Neural progenitor cell (in vitro differentiated cells): ENCODE measurements at regions not wholly inside any gene's neighbourhood (a gene's known extent, or its start where the extent isn't known, plus 50 kb on each side); places are given as distances from the start of the nearest gene placed in this dataset.

Source experiments
- DNase-seq: peaks from one replicate; pipeline ENCODE4 v3.0.0-alpha.2; 2016; ENCODE audit warnings: low spot score
- H2AFZ ChIP-seq: fragments of 200-600 bp; sonication (generic); replicated peaks from 2 replicates; pipeline ENCODE4 v1.6.1; 2016; ENCODE audit warnings: antibody characterized with exemption
- H3F3A ChIP-seq: fragments of 200-600 bp; sonication (generic); 2 replicates; pipeline ENCODE4 v1.6.1; 2016; ENCODE audit warnings: antibody characterized with exemption, low read depth
- H3K27ac ChIP-seq: fragments of 200-600 bp; sonication (generic); 2 replicates; pipeline ENCODE4 v1.5.1; 2016; ENCODE audit warnings: mild to moderate bottlenecking
- H3K27me3 ChIP-seq: fragments of 200-600 bp; sonication (generic); 2 replicates; pipeline ENCODE4 v1.6.1; 2016; ENCODE audit warnings: mild to moderate bottlenecking, moderate library complexity
- H3K36me3 ChIP-seq: fragments of 200-600 bp; sonication (generic); 2 replicates; pipeline ENCODE4 v1.5.1; 2016
- H3K4me1 ChIP-seq: fragments of 200-600 bp; sonication (generic); 2 replicates; pipeline ENCODE4 v1.6.1; 2016; ENCODE audit warnings: mixed run types
- H3K4me2 ChIP-seq: fragments of 200-600 bp; sonication (generic); 2 replicates; pipeline ENCODE4 v1.6.1; 2016
- H3K4me3 ChIP-seq: fragments of 200-600 bp; sonication (generic); 2 replicates; pipeline ENCODE4 v1.5.1; 2016
- H3K79me2 ChIP-seq: fragments of 200-600 bp; sonication (generic); 2 replicates; pipeline ENCODE4 v1.6.1; 2016; ENCODE audit warnings: low read depth
- H3K9ac ChIP-seq: fragments of 200-600 bp; sonication (generic); 2 replicates; pipeline ENCODE4 v1.6.1; 2016
- H3K9me3 ChIP-seq: fragments of 200-600 bp; sonication (generic); 2 replicates; pipeline ENCODE4 v1.5.1; 2016; ENCODE audit warnings: low read depth
- H4K20me1 ChIP-seq: fragments of 200-600 bp; sonication (generic); 2 replicates; pipeline ENCODE4 v1.6.1; 2016; ENCODE audit warnings: low read depth
- H3K27ac Mint-ChIP-seq: 3 replicates; pipeline ENCODE4 v1.8.0; 2021; ENCODE audit warnings: mixed read lengths
- H3K27me3 Mint-ChIP-seq: 2 replicates; pipeline ENCODE4 v1.8.0; 2022; ENCODE audit warnings: low read depth, mild to moderate bottlenecking, inconsistent platforms, moderate library complexity, mixed read lengths; ENCODE audit not compliant: insufficient read depth
- H3K36me3 Mint-ChIP-seq: 3 replicates; pipeline ENCODE4 v1.8.0; 2021; ENCODE audit warnings: mixed read lengths
- H3K4me1 Mint-ChIP-seq: 3 replicates; pipeline ENCODE4 v1.8.0; 2021; ENCODE audit warnings: mixed read lengths
- H3K4me3 Mint-ChIP-seq: 3 replicates; pipeline ENCODE4 v1.8.0; 2021; ENCODE audit warnings: mild to moderate bottlenecking, moderate library complexity, mixed read lengths
- H3K9me3 Mint-ChIP-seq: 3 replicates; pipeline ENCODE4 v1.8.0; 2020; ENCODE audit warnings: mixed read lengths
- EZH2 ChIP-seq: fragments of 200-600 bp; sonication (generic); IDR thresholded peaks from 2 replicates; pipeline ENCODE4 v1.6.1; 2017; ENCODE audit warnings: antibody characterized with exemption, mild to moderate bottlenecking, moderate library complexity
- EZH2phosphoT487 ChIP-seq: fragments of 200-600 bp; sonication (generic); IDR thresholded peaks from 2 replicates; pipeline ENCODE4 v1.6.1; 2017; ENCODE audit warnings: antibody characterized with exemption
- TF ChIP-seq, protein P1 (sequence below): fragments of 200-600 bp; sonication (generic); IDR thresholded peaks from 2 replicates; pipeline ENCODE4 v1.5.1; 2017; ENCODE audit warnings: antibody characterized with exemption, mild to moderate bottlenecking

DNA sequence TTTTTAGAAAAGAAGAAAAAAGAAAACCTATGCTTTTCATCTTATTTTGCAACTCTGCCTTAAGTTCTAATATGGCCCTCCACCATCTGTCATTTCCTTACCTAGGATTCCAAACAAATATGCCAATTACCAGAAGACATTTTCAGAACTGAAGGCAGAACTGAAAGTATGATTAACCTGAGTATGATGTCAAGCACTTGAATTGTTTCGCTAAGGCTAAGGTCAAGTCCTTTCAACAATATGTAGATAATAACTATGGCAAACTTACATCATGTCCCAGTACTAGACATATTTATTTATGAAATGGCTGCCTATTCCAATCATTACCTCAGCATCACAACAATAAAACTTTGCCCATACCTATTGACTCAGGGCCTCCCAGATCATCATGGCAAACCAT is 91.0 kb downstream of the OR13H1 start:
- H3K9me3 Mint-ChIP-seq = no peaks in the 10 kb centered on the region
- no peaks in the 10 kb centered on the region for H3K36me3 Mint-ChIP-seq
- H3F3A ChIP-seq = no peaks in the 10 kb centered on the region
- H4K20me1 ChIP-seq = no peaks in the 10 kb centered on the region
- H3K27me3 Mint-ChIP-seq = no peaks in the 10 kb centered on the region
- H3K36me3 ChIP-seq = no peaks in the 10 kb centered on the region
- no peak overlapping the region for H3K4me3 Mint-ChIP-seq
- DNase-seq = no peak
- no peak overlapping the region for H3K4me2 ChIP-seq
- no peak overlapping the region for H3K27ac Mint-ChIP-seq
- H3K9me3 ChIP-seq = no peaks in the 10 kb centered on the region
- no peaks in the 10 kb centered on the region for H3K79me2 ChIP-seq
- H3K9ac ChIP-seq = no peak overlapping the region
- H2AFZ ChIP-seq = no peak overlapping the region
- H3K4me1 Mint-ChIP-seq = no peaks in the 10 kb centered on the region
- no peaks in the 10 kb centered on the region for H3K27me3 ChIP-seq
- H3K4me1 ChIP-seq = no peaks in the 10 kb centered on the region
- no peak overlapping the region for H3K4me3 ChIP-seq
- TF ChIP-seq, protein P1, sequence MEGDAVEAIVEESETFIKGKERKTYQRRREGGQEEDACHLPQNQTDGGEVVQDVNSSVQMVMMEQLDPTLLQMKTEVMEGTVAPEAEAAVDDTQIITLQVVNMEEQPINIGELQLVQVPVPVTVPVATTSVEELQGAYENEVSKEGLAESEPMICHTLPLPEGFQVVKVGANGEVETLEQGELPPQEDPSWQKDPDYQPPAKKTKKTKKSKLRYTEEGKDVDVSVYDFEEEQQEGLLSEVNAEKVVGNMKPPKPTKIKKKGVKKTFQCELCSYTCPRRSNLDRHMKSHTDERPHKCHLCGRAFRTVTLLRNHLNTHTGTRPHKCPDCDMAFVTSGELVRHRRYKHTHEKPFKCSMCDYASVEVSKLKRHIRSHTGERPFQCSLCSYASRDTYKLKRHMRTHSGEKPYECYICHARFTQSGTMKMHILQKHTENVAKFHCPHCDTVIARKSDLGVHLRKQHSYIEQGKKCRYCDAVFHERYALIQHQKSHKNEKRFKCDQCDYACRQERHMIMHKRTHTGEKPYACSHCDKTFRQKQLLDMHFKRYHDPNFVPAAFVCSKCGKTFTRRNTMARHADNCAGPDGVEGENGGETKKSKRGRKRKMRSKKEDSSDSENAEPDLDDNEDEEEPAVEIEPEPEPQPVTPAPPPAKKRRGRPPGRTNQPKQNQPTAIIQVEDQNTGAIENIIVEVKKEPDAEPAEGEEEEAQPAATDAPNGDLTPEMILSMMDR = no peak
- TF ChIP-seq EZH2 (no peak), EZH2phosphoT487 (no peak)
- H3K27ac ChIP-seq = no peak overlapping the region

DNA sequence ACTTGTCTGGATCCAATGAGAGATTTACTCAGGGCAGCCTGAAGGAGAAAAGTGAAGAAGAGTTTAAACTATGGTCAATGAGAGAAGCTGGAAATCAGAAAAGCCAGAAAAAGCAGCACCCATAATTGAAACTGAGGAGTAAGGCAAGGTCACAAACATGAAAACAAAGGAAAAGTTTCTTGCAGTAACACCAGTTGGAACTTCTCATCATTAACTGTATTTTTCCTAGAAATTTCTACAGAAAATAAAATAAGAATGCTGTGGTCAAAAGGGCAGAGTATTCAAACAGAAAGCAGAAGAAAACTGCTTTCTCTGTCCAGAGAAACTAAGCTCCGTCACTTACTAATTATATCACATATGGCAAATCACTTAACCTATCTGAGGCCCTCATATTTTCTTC is 102.2 kb downstream of the OR13H1 start:
- peaks cover 3% of the 10 kb centered on the region for H3K9me3 Mint-ChIP-seq
- Histone ChIP-seq H3K79me2 (no peaks in the 10 kb centered on the region), H2AFZ (no peak overlapping the region), H4K20me1 (no peaks in the 10 kb centered on the region), H3K36me3 (no peaks in the 10 kb centered on the region), H3K4me1 (no peaks in the 10 kb centered on the region), H3F3A (no peaks in the 10 kb centered on the region), H3K27me3 (no peaks in the 10 kb centered on the region), H3K9ac (no peak overlapping the region), H3K9me3 (no peaks in the 10 kb centered on the region), H3K27ac (no peak overlapping the region), H3K4me3 (no peak overlapping the region), H3K4me2 (no peak overlapping the region)
- DNase-seq = no peak
- no peak overlapping the region for H3K27ac Mint-ChIP-seq
- no peak overlapping the region for H3K4me3 Mint-ChIP-seq
- TF ChIP-seq, protein P1 = no peak
- no peak for TF ChIP-seq EZH2phosphoT487
- TF ChIP-seq EZH2 = no peak
- no peaks in the 10 kb centered on the region for H3K27me3 Mint-ChIP-seq
- peaks cover 4% of the 10 kb centered on the region for H3K4me1 Mint-ChIP-seq
- no peaks in the 10 kb centered on the region for H3K36me3 Mint-ChIP-seq

DNA sequence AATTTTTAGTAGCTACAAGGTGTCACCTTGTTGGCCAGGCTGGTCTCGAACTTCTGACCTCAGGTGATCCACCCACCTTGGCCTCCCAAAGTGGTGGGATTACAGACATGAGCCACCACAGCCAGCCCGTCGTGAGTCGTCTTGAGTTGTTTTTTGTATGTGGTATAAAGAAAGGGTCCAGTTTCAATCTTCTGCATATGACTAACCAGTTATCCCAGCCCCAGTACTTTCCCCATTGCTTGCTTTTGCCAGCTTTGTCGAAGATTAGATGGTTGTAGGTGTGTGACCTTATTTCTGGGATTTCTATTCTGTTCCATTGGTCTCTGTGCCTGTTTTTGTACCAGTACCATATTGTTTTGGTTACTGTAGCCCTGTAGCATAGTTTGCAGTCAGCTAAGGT is 105.9 kb downstream of the OR13H1 start:
- Histone ChIP-seq H4K20me1 (no peaks in the 10 kb centered on the region), H3K36me3 (no peaks in the 10 kb centered on the region), H3K4me1 (no peaks in the 10 kb centered on the region), H3K4me3 (no peak overlapping the region), H3K9me3 (no peaks in the 10 kb centered on the region), H3K9ac (no peak overlapping the region), H3K27me3 (no peaks in the 10 kb centered on the region), H3K27ac (no peak overlapping the region), H3F3A (no peaks in the 10 kb centered on the region), H3K4me2 (no peak overlapping the region), H3K79me2 (no peaks in the 10 kb centered on the region), H2AFZ (no peak overlapping the region)
- DNase-seq = no peak
- H3K27ac Mint-ChIP-seq = no peak overlapping the region
- H3K9me3 Mint-ChIP-seq = peaks cover 5% of the 10 kb centered on the region
- no peaks in the 10 kb centered on the region for H3K36me3 Mint-ChIP-seq
- H3K4me3 Mint-ChIP-seq = no peak overlapping the region
- H3K4me1 Mint-ChIP-seq = peaks cover 7% of the 10 kb centered on the region
- no peaks in the 10 kb centered on the region for H3K27me3 Mint-ChIP-seq
- TF ChIP-seq EZH2phosphoT487 = no peak
- TF ChIP-seq, protein P1 = no peak
- TF ChIP-seq EZH2 = no peak
